CD14-positive monocyte (primary cell): ENCODE measurements at regions not wholly inside any gene's neighbourhood (a gene's known extent, or its start where the extent isn't known, plus 50 kb on each side); places are given as distances from the start of the nearest gene placed in this dataset.

Experiments used
- DNase-seq, 3 donors: peaks; one replicate each; pipeline ENCODE4 v3.0.0-alpha.2; 2011 to 2022
- H2AFZ ChIP-seq: 2 replicates; pipeline ENCODE4 v1.6.0; 2012; ENCODE audit warnings: mild to moderate bottlenecking, low read depth, low read length, inconsistent platforms; ENCODE audit not compliant: insufficient read depth, poor library complexity, severe bottlenecking
- H3K27ac ChIP-seq, 2 donors: 1 replicate in 1 of 2; 2 replicates in 1 of 2; pipeline ENCODE4 v1.5.1; 2012 to 2013; ENCODE audit warnings: low read length in 2 of 2, control low read depth in 1 of 2, inconsistent platforms in 1 of 2, low read depth in 1 of 2, mild to moderate bottlenecking in 1 of 2
- H3K27me3 ChIP-seq, 2 donors: one replicate each; pipeline versions ENCODE4 v1.6.0 to v1.6.1; 2011 to 2013; ENCODE audit warnings: low read length in 2 of 2; ENCODE audit not compliant: control insufficient read depth in 2 of 2, insufficient read depth in 2 of 2
- H3K36me3 ChIP-seq, 2 donors: replicated peaks in 1 of 2; 1 replicate in 1 of 2; 2 replicates in 1 of 2; pipeline versions ENCODE4 v1.5.1 to v1.6.1; 2012 to 2013; ENCODE audit warnings: low read length in 2 of 2, control low read depth in 1 of 2, inconsistent platforms in 1 of 2, mild to moderate bottlenecking in 1 of 2; ENCODE audit not compliant: insufficient read depth in 2 of 2, control insufficient read depth in 1 of 2
- H3K4me1 ChIP-seq, 2 donors: 1 replicate in 1 of 2; 2 replicates in 1 of 2; pipeline versions ENCODE4 v1.5.1 to v1.6.1; 2012 to 2013; ENCODE audit warnings: low read length in 2 of 2, control low read depth in 1 of 2, inconsistent platforms in 1 of 2, mild to moderate bottlenecking in 1 of 2, moderate library complexity in 1 of 2; ENCODE audit not compliant: insufficient read depth in 2 of 2, control insufficient read depth in 1 of 2
- H3K4me2 ChIP-seq: replicated peaks from 2 replicates; pipeline ENCODE3; 2012; ENCODE audit warnings: low read length, moderate library complexity, mild to moderate bottlenecking; ENCODE audit not compliant: poor library complexity, severe bottlenecking; ENCODE audit errors: extremely low read depth
- H3K4me3 ChIP-seq, 3 experiments: fragments of 200-600 bp in 1 of 3; sonication (generic) in 1 of 3; replicated peaks in 1 of 3; 1 replicate in 2 of 3; 2 replicates in 1 of 3; pipeline ENCODE4 v1.5.1; 2011 to 2013; ENCODE audit warnings: low read length in 3 of 3, mild to moderate bottlenecking in 3 of 3, control low read depth in 2 of 3, low read depth in 2 of 3, inconsistent platforms in 1 of 3, moderate library complexity in 1 of 3
- H3K79me2 ChIP-seq: 2 replicates; pipeline ENCODE4 v1.6.0; 2012; ENCODE audit warnings: mild to moderate bottlenecking, control low read depth, inconsistent platforms, low read length, moderate library complexity; ENCODE audit not compliant: insufficient read depth
- H3K9ac ChIP-seq: 2 replicates; pipeline ENCODE4 v1.6.0; 2017; ENCODE audit warnings: low read length, mild to moderate bottlenecking; ENCODE audit not compliant: insufficient read depth, poor library complexity, severe bottlenecking
- H3K9me3 ChIP-seq, 2 donors: replicated peaks in 1 of 2; 1 replicate in 1 of 2; 2 replicates in 1 of 2; pipeline versions ENCODE4 v1.5.1 to v1.6.1; 2012 to 2013; ENCODE audit warnings: low read length in 2 of 2, control low read depth in 1 of 2; ENCODE audit not compliant: control insufficient read depth in 1 of 2, insufficient read depth in 1 of 2
- H4K20me1 ChIP-seq: 2 replicates; pipeline ENCODE4 v1.6.0; 2012; ENCODE audit warnings: mild to moderate bottlenecking, low read length, control low read depth, moderate library complexity; ENCODE audit not compliant: insufficient read depth
- H3K27ac Mint-ChIP-seq, 7 donors: one replicate each; pipeline ENCODE4 v1.8.0; 2020; ENCODE audit warnings: mild to moderate bottlenecking in 7 of 7, mixed read lengths in 7 of 7, moderate library complexity in 6 of 7, inconsistent platforms in 2 of 7
- H3K27me3 Mint-ChIP-seq, 3 donors: one replicate each; pipeline ENCODE4 v1.8.0; 2021 to 2022; ENCODE audit warnings: low read depth in 3 of 3, mild to moderate bottlenecking in 3 of 3, mixed read lengths in 3 of 3, moderate library complexity in 3 of 3, inconsistent platforms in 1 of 3
- H3K36me3 Mint-ChIP-seq, 2 donors: one replicate each; pipeline ENCODE4 v1.8.0; 2020; ENCODE audit warnings: mixed read lengths in 2 of 2, inconsistent platforms in 1 of 2, mild to moderate bottlenecking in 1 of 2
- H3K4me1 Mint-ChIP-seq: one replicate; pipeline ENCODE4 v1.8.0; 2020; ENCODE audit warnings: mild to moderate bottlenecking, mixed read lengths
- H3K4me3 Mint-ChIP-seq, 2 donors: one replicate each; pipeline ENCODE4 v1.8.0; 2020; ENCODE audit warnings: mild to moderate bottlenecking in 2 of 2, mixed read lengths in 2 of 2, moderate library complexity in 1 of 2
- H3K9me3 Mint-ChIP-seq, 7 donors: one replicate each; pipeline ENCODE4 v1.8.0; 2020 to 2022; ENCODE audit warnings: mixed read lengths in 7 of 7, mild to moderate bottlenecking in 6 of 7, moderate library complexity in 6 of 7, inconsistent platforms in 2 of 7
- CTCF ChIP-seq: fragments of 200-600 bp; IDR thresholded peaks from one replicate; pipeline ENCODE4 v1.8.0; 2022; ENCODE audit warnings: antibody characterized with exemption, mild to moderate bottlenecking
- WGBS: methylation state at CpG from one replicate; pipeline ENCODE4 v1.1.5; 2013; ENCODE audit warnings: missing lambda C conversion rate; ENCODE audit not compliant: insufficient coverage; 5-methylcytosine and 5-hydroxymethylcytosine counted together
- intact Hi-C, 2 donors: fragments of 100-400 bp; cut with micrococcal nuclease; formaldehyde crosslinking; loops; one replicate each; pipeline versions ENCODE4 v1.15.0 to v1.15.1; 2023

GRCh38 chr3:22364851-22365250 lies 613.8 kb upstream of the ZNF385D start:
- H3K4me1 ChIP-seq, result no peaks in the 10 kb centered on the region
- Mint-ChIP-seq H3K9me3 (no peaks in the 10 kb centered on the region), H3K36me3 (no peaks in the 10 kb centered on the region), H3K27ac (no peak overlapping the region), H3K4me1 (peaks cover 4% of the 10 kb centered on the region), H3K4me3 (no peak overlapping the region), H3K27me3 (no peaks in the 10 kb centered on the region)
- no peak overlapping the region for H3K4me2 ChIP-seq
- no peak overlapping the region for H3K4me3 ChIP-seq
- no peak overlapping the region for H2AFZ ChIP-seq
- no peaks in the 10 kb centered on the region for H3K36me3 ChIP-seq
- H3K9ac ChIP-seq, result no peak overlapping the region
- TF ChIP-seq CTCF, result no peak
- no CpG with 5 or more reads among the region's 1 CpG for WGBS
- DNase-seq, result no peak
- no peaks in the 10 kb centered on the region for H3K9me3 ChIP-seq
- H3K79me2 ChIP-seq, result no peaks in the 10 kb centered on the region
- intact Hi-C loops, result no loop called here
- no peaks in the 10 kb centered on the region for H4K20me1 ChIP-seq
- H3K27ac ChIP-seq, result no peak overlapping the region
- H3K27me3 ChIP-seq, result no peaks in the 10 kb centered on the region

- intact Hi-C loops, result no loop called here
- peaks cover 0 to 2% of the 10 kb centered on the region in 2 donors for H3K4me1 ChIP-seq
- H3K4me1 Mint-ChIP-seq, result peaks cover 6% of the 10 kb centered on the region
- H3K9ac ChIP-seq, result no peak overlapping the region
- H3K27me3 ChIP-seq, result peaks cover 11 to 12% of the 10 kb centered on the region in 2 donors
- H2AFZ ChIP-seq, result no peak overlapping the region
- H3K4me2 ChIP-seq, result no peak overlapping the region
- no peak overlapping the region for H3K4me3 Mint-ChIP-seq
- DNase-seq, result no peak
- peaks cover 11 to 14% (median 13%) of the 10 kb centered on the region in 3 donors for H3K27me3 Mint-ChIP-seq
- no peak for TF ChIP-seq CTCF
- H3K79me2 ChIP-seq, result no peaks in the 10 kb centered on the region
- no peak overlapping the region for H3K27ac Mint-ChIP-seq
- H3K27ac ChIP-seq, result no peak overlapping the region
- H3K36me3 Mint-ChIP-seq, result no peaks in the 10 kb centered on the region
- H3K9me3 ChIP-seq, result peaks cover 0 to 7% of the 10 kb centered on the region in 2 donors
- H4K20me1 ChIP-seq, result no peaks in the 10 kb centered on the region
- no CpG with 5 or more reads among the region's 2 CpGs for WGBS
- H3K9me3 Mint-ChIP-seq, result no peaks in the 10 kb centered on the region
- no peak overlapping the region for H3K4me3 ChIP-seq
- H3K36me3 ChIP-seq, result no peaks in the 10 kb centered on the region
Measured at GRCh38 chr3:22366781-22367180, 615.8 kb upstream of the ZNF385D start.
